H1 (cell line): ENCODE measurements at regions not wholly inside any gene's neighbourhood (a gene's known extent, or its start where the extent isn't known, plus 50 kb on each side); places are given as distances from the start of the nearest gene placed in this dataset.

ENCODE experiments used
- ATF2 ChIP-seq: IDR thresholded peaks from 2 replicates; pipeline ENCODE4 v1.6.1; 2012; ENCODE audit warnings: low read length, inconsistent platforms
- BRCA1 ChIP-seq: IDR thresholded peaks from 2 replicates; pipeline ENCODE4 v1.6.1; 2012; ENCODE audit warnings: low read depth, low read length, improper control_type of control experiment
- CBX5 ChIP-seq: fragments of 300-800, 300-1000 bp; sonication (generic); IDR thresholded peaks from 2 replicates; pipeline ENCODE4 v1.7.1; 2016; ENCODE audit warnings: antibody characterized with exemption, low read length, low read depth
- CREB1 ChIP-seq: IDR thresholded peaks from 2 replicates; pipeline ENCODE4 v1.6.1; 2012; ENCODE audit warnings: inconsistent platforms
- EZH2 ChIP-seq: fragments of 200-600 bp; sonication (generic); IDR thresholded peaks from 2 replicates; pipeline ENCODE4 v1.7.1; 2012; ENCODE audit warnings: low read depth, mild to moderate bottlenecking, moderate library complexity, low read length, inconsistent platforms; ENCODE audit not compliant: severe bottlenecking
- FOSL1 ChIP-seq: IDR thresholded peaks from 2 replicates; pipeline ENCODE4 v1.6.1; 2011; ENCODE audit warnings: mild to moderate bottlenecking, low read depth, low read length, moderate library complexity; ENCODE audit not compliant: insufficient read depth
- HDAC6 ChIP-seq: IDR thresholded peaks from one replicate; pipeline ENCODE4 v1.7.1; 2012; ENCODE audit warnings: low read depth, mild to moderate bottlenecking, inconsistent platforms, low read length, moderate library complexity
- KDM4A ChIP-seq: IDR thresholded peaks from one replicate; pipeline ENCODE4 v1.7.1; 2012; ENCODE audit warnings: low read depth, mild to moderate bottlenecking, moderate library complexity, low read length, inconsistent platforms; ENCODE audit not compliant: severe bottlenecking
- NANOG ChIP-seq: IDR thresholded peaks from 2 replicates; pipeline ENCODE4 v1.6.1; 2011; ENCODE audit warnings: low read length, low read depth, mild to moderate bottlenecking, inconsistent platforms; ENCODE audit not compliant: insufficient read depth, poor library complexity, severe bottlenecking
- NRF1 ChIP-seq: IDR thresholded peaks from 2 replicates; pipeline ENCODE4 v1.6.1; 2011; ENCODE audit warnings: mild to moderate bottlenecking, low read depth, low read length, improper control_type of control experiment
- POLR2AphosphoS5 ChIP-seq: IDR thresholded peaks from 2 replicates; pipeline ENCODE4 v1.6.1; 2011; ENCODE audit warnings: low read depth, low read length
- POU5F1 ChIP-seq: IDR thresholded peaks from 2 replicates; pipeline ENCODE4 v1.6.1; 2011; ENCODE audit warnings: low read depth, mild to moderate bottlenecking, low read length, moderate library complexity
- RBBP5 ChIP-seq: IDR thresholded peaks from 2 replicates; pipeline ENCODE4 v1.7.1; 2012; ENCODE audit warnings: low read depth, mild to moderate bottlenecking, inconsistent platforms, low read length, moderate library complexity, borderline replicate concordance
- RNF2 ChIP-seq: fragments of 200-900, 300-1000 bp; sonication (generic); IDR thresholded peaks from 2 replicates; pipeline ENCODE4 v1.7.1; 2016; ENCODE audit warnings: borderline replicate concordance, low read depth, mild to moderate bottlenecking, antibody characterized with exemption, low read length; ENCODE audit not compliant: poor library complexity, severe bottlenecking; ENCODE audit errors: missing control alignments
- RXRA ChIP-seq: IDR thresholded peaks from 2 replicates; pipeline ENCODE4 v1.6.1; 2011; ENCODE audit warnings: low read depth, mild to moderate bottlenecking, low read length, moderate library complexity; ENCODE audit not compliant: insufficient read depth
- SP4 ChIP-seq: IDR thresholded peaks from 2 replicates; pipeline ENCODE4 v1.6.1; 2012; ENCODE audit warnings: low read length, inconsistent platforms
- SRF ChIP-seq: IDR thresholded peaks from 2 replicates; pipeline ENCODE4 v1.6.1; 2011; ENCODE audit warnings: mild to moderate bottlenecking, low read depth, low read length, moderate library complexity
- TBP ChIP-seq: IDR thresholded peaks from 2 replicates; pipeline ENCODE4 v1.6.1; 2011; ENCODE audit warnings: low read depth, low read length, improper control_type of control experiment
- TCF12 ChIP-seq: IDR thresholded peaks from 2 replicates; pipeline ENCODE4 v1.6.1; 2011; ENCODE audit warnings: low read depth, mild to moderate bottlenecking, low read length
- TEAD4 ChIP-seq: IDR thresholded peaks from 2 replicates; pipeline ENCODE4 v1.6.1; 2012; ENCODE audit warnings: low read depth, low read length, inconsistent platforms, mixed read lengths
- TF ChIP-seq, protein P1 (sequence below), 3 experiments: IDR thresholded peaks; 1 replicate in 2 of 3; 2 replicates in 1 of 3; pipeline versions ENCODE4 v1.5.1 to v1.6.1; 2011; ENCODE audit warnings: low read length in 3 of 3, mild to moderate bottlenecking in 3 of 3, inconsistent platforms in 2 of 3, low read depth in 1 of 3, moderate library complexity in 1 of 3; ENCODE audit not compliant: insufficient read depth in 1 of 3; ENCODE audit errors: control extremely low read depth in 1 of 3
- TF ChIP-seq, protein P2 (sequence below): IDR thresholded peaks from 2 replicates; pipeline ENCODE4 v1.6.1; 2012; ENCODE audit warnings: inconsistent platforms

DNA sequence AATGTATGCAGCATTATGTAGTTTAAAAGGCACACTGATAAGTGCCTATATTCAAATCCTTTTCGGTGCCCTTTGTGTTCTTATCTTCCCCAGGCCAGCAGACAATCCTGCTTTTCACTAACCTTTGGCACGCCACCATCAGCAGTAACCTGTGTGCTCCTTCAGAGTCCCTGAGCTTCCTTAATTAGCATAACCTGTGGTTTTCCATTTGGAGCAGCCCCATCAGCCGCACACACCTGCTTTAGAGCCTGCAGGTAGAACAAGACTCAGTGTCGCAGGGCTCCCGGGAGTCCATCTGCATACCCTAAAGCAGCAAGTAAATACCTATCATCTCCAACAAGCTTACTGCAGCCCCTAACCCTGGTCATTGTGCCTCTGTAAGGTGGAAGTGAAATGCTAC, 755.1 kb downstream of the ROBO2 start (continued):
- TF ChIP-seq, protein P1, sequence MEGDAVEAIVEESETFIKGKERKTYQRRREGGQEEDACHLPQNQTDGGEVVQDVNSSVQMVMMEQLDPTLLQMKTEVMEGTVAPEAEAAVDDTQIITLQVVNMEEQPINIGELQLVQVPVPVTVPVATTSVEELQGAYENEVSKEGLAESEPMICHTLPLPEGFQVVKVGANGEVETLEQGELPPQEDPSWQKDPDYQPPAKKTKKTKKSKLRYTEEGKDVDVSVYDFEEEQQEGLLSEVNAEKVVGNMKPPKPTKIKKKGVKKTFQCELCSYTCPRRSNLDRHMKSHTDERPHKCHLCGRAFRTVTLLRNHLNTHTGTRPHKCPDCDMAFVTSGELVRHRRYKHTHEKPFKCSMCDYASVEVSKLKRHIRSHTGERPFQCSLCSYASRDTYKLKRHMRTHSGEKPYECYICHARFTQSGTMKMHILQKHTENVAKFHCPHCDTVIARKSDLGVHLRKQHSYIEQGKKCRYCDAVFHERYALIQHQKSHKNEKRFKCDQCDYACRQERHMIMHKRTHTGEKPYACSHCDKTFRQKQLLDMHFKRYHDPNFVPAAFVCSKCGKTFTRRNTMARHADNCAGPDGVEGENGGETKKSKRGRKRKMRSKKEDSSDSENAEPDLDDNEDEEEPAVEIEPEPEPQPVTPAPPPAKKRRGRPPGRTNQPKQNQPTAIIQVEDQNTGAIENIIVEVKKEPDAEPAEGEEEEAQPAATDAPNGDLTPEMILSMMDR (IDR thresholded peaks at IDR 0.05; ENCODE audit: control extremely low read depth in 1 of 3, insufficient read depth in 1 of 3, low read depth in 1 of 3, low read length in 3 of 3), result no peak
- no peak for TF ChIP-seq RBBP5
- TF ChIP-seq CBX5, result no peak
- TF ChIP-seq NRF1, result no peak
- TF ChIP-seq TBP, result no peak
- TF ChIP-seq FOSL1, result no peak
- TF ChIP-seq TCF12, result peak; percentile 85
- TF ChIP-seq NANOG, result peak; percentile 20
- no peak for TF ChIP-seq RXRA
- TF ChIP-seq SRF, result no peak
- TF ChIP-seq CREB1, result no peak
- TF ChIP-seq EZH2, result no peak
- TF ChIP-seq BRCA1, result no peak
- peak; percentile 64; the same call in 1 of the 2 replicates for TF ChIP-seq POU5F1
- TF ChIP-seq SP4, result no peak
- TF ChIP-seq, protein P2, sequence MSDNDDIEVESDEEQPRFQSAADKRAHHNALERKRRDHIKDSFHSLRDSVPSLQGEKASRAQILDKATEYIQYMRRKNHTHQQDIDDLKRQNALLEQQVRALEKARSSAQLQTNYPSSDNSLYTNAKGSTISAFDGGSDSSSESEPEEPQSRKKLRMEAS, result 0 out of 2 replicates have a peak, but pooled peaks have one; percentile 20
- no peak for TF ChIP-seq RNF2
- no peak for TF ChIP-seq POLR2AphosphoS5
- TF ChIP-seq TEAD4, result 0 out of 2 replicates have a peak, but pooled peaks have one; percentile 18
- TF ChIP-seq HDAC6, result no peak
- no peak for TF ChIP-seq ATF2
- TF ChIP-seq KDM4A, result no peak
